Spleen (tissue), 11 donors: ENCODE measurements at regions not wholly inside any gene's neighbourhood (a gene's known extent, or its start where the extent isn't known, plus 50 kb on each side); places are given as distances from the start of the nearest gene placed in this dataset.
A peak's percentile ranks its signal among the peaks of the same experiment; 100 is the strongest.

Source experiments
- DNase-seq: peaks from one replicate; pipeline ENCODE4 v3.0.0-alpha.2; 2020
- H3K27ac ChIP-seq, 8 donors: fragments of 200-600 bp; sonication (generic) in 7 of 8; 1 replicate in 4 of 8; 2 replicates in 4 of 8; pipeline versions ENCODE4 v1.5.0 to v1.8.0; 2016 to 2021; ENCODE audit warnings: inconsistent platforms in 4 of 8, mild to moderate bottlenecking in 4 of 8, moderate library complexity in 1 of 8
- H3K27me3 ChIP-seq, 7 donors: fragments of 200-600 bp; sonication (generic) in 6 of 7; replicated peaks in 1 of 7; 1 replicate in 4 of 7; 2 replicates in 3 of 7; pipeline versions ENCODE4 v1.5.0 to v1.8.0; 2016 to 2021; ENCODE audit warnings: inconsistent platforms in 3 of 7, mild to moderate bottlenecking in 1 of 7
- H3K36me3 ChIP-seq, 6 donors: fragments of 200-600 bp; sonication (generic) in 5 of 6; 1 replicate in 4 of 6; 2 replicates in 2 of 6; pipeline versions ENCODE4 v1.5.0 to v1.8.0; 2016 to 2021; ENCODE audit warnings: inconsistent platforms in 2 of 6
- H3K4me1 ChIP-seq, 6 donors: fragments of 200-600 bp; sonication (generic) in 5 of 6; 1 replicate in 3 of 6; 2 replicates in 3 of 6; pipeline versions ENCODE4 v1.5.0 to v1.8.0; 2016 to 2021; ENCODE audit warnings: inconsistent platforms in 3 of 6
- H3K4me3 ChIP-seq, 8 donors: fragments of 200-600 bp; sonication (generic) in 7 of 8; 1 replicate in 4 of 8; 2 replicates in 4 of 8; pipeline versions ENCODE4 v1.5.0 to v1.8.0; 2016 to 2021; ENCODE audit warnings: inconsistent platforms in 4 of 8, mild to moderate bottlenecking in 4 of 8, moderate library complexity in 2 of 8
- H3K9me3 ChIP-seq, 8 donors: fragments of 200-600 bp; sonication (generic) in 7 of 8; 1 replicate in 4 of 8; 2 replicates in 4 of 8; pipeline versions ENCODE4 v1.5.0 to v1.8.0; 2016 to 2021; ENCODE audit warnings: inconsistent platforms in 4 of 8
- POLR2A ChIP-seq, 3 donors: fragments of 450-650 bp; IDR thresholded peaks; one replicate each; pipeline ENCODE4 v1.5.1; 2017; ENCODE audit warnings: antibody characterized with exemption in 3 of 3, mild to moderate bottlenecking in 1 of 3
- POLR2AphosphoS5 ChIP-seq, 3 donors: sonication (generic); formaldehyde crosslinking; IDR thresholded peaks; one replicate each; pipeline ENCODE4 v1.5.1; 2017; ENCODE audit warnings: antibody characterized with exemption in 3 of 3
- WGBS, 5 donors: extraction: QIAGEN DNeasy Blood & Tissue Kit in 3 of 5; methylation state at CpG; one replicate each; pipeline versions ENCODE4 v1.1.5 to v1.1.7; 2013 to 2018; 5-methylcytosine and 5-hydroxymethylcytosine counted together
- intact Hi-C: fragments of 100-400 bp; cut with DNase I; formaldehyde crosslinking; loops from one replicate; pipeline ENCODE4 v1.15.0; 2023; ENCODE audit warnings: low total_unique reads
- TF ChIP-seq, protein P1 (sequence below), 11 experiments: fragments of 200-600 bp in 7 of 11; fragments of 450-650 bp in 4 of 11; sonication (generic) in 4 of 11; IDR thresholded peaks in 8 of 11; conservative IDR thresholded peaks in 3 of 11; 1 replicate in 7 of 11; 2 replicates in 4 of 11; pipeline versions ENCODE4 v1.4.0 to v1.8.0; 2016 to 2021; ENCODE audit warnings: antibody characterized with exemption in 11 of 11, inconsistent platforms in 4 of 11, mild to moderate bottlenecking in 1 of 11
- donor health status: healthy with polysubstance abuse.
- donor health status: DM: no; HTN: no; CAD: no; lungs with moderate emphysema.
- donor health status: DM: no; HTN: no; CAD: no.
- donor health status: Bipolar disorder and iron deficiency.
- donor health status: healthy.
- donor health status: DM: no; HTN: no; CAD: no.
- donor health status: DM: yes; HTN: yes; CAD: no.

DNA sequence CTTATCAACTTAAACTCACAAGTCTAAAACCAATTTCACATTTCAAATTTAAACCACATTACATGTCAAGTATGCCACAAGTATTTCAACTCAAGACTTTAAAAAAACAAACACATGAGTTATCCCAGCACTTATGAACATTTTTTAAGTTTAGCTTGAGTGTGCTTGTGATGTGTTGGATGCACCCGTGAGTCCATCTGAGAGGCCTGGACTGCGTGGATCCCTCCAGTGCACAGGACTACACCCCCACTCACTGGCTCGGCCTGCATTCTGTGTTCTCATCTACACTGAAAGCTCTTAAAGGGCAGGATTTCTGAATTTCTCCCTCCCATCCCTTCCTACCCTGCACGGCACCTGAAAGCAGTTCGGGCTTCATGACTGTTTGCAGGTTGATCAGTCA is 128.8 kb upstream of the CD93 start:
- H3K36me3 ChIP-seq: no peaks in the 10 kb centered on the region
- peaks cover 0 to 18% (median 12%) of the 10 kb centered on the region in 8 donors for H3K9me3 ChIP-seq
- H3K27ac ChIP-seq: no peak overlapping the region
- 82 to 95% (median 93%) methylated on average over 5 of the region's 5 CpGs for WGBS, 5 donors
- DNase-seq: no peak
- intact Hi-C loops: no loop called here
- TF ChIP-seq POLR2AphosphoS5 (IDR thresholded peaks at IDR 0.05): no peak
- TF ChIP-seq, protein P1, sequence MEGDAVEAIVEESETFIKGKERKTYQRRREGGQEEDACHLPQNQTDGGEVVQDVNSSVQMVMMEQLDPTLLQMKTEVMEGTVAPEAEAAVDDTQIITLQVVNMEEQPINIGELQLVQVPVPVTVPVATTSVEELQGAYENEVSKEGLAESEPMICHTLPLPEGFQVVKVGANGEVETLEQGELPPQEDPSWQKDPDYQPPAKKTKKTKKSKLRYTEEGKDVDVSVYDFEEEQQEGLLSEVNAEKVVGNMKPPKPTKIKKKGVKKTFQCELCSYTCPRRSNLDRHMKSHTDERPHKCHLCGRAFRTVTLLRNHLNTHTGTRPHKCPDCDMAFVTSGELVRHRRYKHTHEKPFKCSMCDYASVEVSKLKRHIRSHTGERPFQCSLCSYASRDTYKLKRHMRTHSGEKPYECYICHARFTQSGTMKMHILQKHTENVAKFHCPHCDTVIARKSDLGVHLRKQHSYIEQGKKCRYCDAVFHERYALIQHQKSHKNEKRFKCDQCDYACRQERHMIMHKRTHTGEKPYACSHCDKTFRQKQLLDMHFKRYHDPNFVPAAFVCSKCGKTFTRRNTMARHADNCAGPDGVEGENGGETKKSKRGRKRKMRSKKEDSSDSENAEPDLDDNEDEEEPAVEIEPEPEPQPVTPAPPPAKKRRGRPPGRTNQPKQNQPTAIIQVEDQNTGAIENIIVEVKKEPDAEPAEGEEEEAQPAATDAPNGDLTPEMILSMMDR (IDR thresholded peaks at IDR 0.05 in 8 of 11, conservative IDR thresholded peaks at IDR 0.05 in 3 of 11): no peak
- no peak for TF ChIP-seq POLR2A (IDR thresholded peaks at IDR 0.05)
- H3K4me1 ChIP-seq: peaks cover 0 to 7% (median 0%) of the 10 kb centered on the region in 6 donors
- H3K27me3 ChIP-seq: no peaks in the 10 kb centered on the region
- H3K4me3 ChIP-seq: no peak overlapping the region

DNA sequence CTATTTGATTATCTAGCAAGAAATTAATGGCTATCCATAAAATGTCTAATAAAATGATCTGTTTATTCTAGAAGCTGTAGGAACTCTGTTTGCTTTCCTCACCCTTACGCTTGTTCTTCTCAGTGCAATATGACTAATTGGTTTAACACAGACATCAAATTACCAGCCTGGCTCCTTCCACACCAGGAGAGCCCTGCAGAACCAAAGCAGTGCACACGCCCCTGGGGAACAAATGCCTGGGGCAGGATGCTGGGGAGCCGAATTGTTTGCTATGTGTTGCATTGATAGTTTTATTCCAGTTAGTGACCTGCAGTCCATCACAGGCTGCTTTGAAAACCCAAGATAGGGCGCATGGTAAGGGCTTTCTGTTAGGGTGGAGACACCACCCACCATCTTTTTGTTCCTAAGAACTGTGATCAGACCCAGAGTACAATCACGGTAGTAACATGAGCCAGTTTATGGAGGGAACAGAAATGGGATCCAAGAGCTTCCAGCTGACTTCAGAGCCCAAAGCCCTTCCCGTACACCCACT is 126.4 kb upstream of the CD93 start:
- Histone ChIP-seq H3K36me3 (no peaks in the 10 kb centered on the region), H3K4me3 (no peak overlapping the region), H3K27me3 (no peaks in the 10 kb centered on the region), H3K4me1 (peaks cover 0 to 7% (median 0%) of the 10 kb centered on the region in 6 donors), H3K9me3 (peaks cover 0 to 1% (median 0%) of the 10 kb centered on the region in 8 donors), H3K27ac (no peak overlapping the region)
- intact Hi-C loops: no loop called here
- no peak for DNase-seq
- TF ChIP-seq POLR2A (IDR thresholded peaks at IDR 0.05): no peak
- TF ChIP-seq, protein P1 (IDR thresholded peaks at IDR 0.05 in 8 of 11, conservative IDR thresholded peaks at IDR 0.05 in 3 of 11): no peak
- no peak for TF ChIP-seq POLR2AphosphoS5 (IDR thresholded peaks at IDR 0.05)
- whole genome bisulfite sequencing, 5 donors: 77 to 94% (median 91%) methylated on average over 6 of the region's 6 CpGs

DNA sequence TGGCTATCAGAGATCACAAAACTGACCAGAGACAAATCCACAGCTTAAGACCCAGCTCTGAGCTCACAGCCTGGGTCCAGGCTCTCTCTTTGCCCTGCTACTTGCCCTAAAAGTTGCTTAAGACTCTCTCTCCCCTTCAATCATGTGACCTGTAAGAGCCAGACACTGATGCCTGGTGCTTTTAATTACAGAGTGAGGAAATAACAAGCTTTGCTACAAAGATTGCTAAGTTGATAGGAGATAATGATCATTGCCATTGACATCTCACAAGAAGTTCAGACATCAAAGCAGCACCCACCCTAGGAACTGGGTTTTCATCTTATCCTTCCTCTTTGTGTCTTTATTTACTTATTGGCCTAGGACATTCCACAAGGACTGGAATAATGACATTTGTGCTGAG is 125.9 kb upstream of the CD93 start:
- Histone ChIP-seq H3K27ac (peak overlapping the region in 3 of 8 donors; percentile 55 to 72 (median 62)), H3K36me3 (no peaks in the 10 kb centered on the region), H3K27me3 (no peaks in the 10 kb centered on the region), H3K4me3 (no peak overlapping the region), H3K9me3 (no peaks in the 10 kb centered on the region), H3K4me1 (peaks cover 0 to 7% (median 0%) of the 10 kb centered on the region in 6 donors)
- DNase-seq: no peak
- intact Hi-C loops: no loop called here
- TF ChIP-seq POLR2A (IDR thresholded peaks at IDR 0.05) (no peak), POLR2AphosphoS5 (IDR thresholded peaks at IDR 0.05) (no peak)
- TF ChIP-seq, protein P1 (IDR thresholded peaks at IDR 0.05 in 8 of 11, conservative IDR thresholded peaks at IDR 0.05 in 3 of 11): no peak

DNA sequence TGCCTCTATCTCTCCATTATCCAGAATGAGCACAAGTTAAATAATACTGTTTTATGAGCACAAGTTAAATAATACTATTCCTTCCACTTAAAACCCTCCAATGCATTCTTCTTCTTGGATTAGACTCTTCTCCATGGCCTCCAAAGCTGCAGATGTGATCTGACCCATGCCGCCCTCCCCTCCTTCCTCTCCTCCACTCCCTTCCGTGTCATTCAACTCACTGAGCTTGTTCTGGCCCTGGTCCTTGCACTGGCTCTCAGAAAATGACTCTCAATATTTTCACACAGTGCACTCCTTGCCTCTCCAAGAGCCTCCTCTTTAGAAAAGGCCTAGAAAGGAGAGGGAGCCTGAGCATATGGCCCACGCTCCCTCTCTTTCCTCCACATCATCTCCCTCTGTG is 125.0 kb upstream of the CD93 start:
- H3K27ac ChIP-seq: peak overlapping the region in 6 of 8 donors; percentile 20 to 72 (median 54)
- H3K27me3 ChIP-seq: no peaks in the 10 kb centered on the region
- intact Hi-C loops: no loop called here
- no peaks in the 10 kb centered on the region for H3K9me3 ChIP-seq
- DNase-seq: no peak
- H3K4me1 ChIP-seq: peaks cover 0 to 7% (median 0%) of the 10 kb centered on the region in 6 donors
- H3K36me3 ChIP-seq: no peaks in the 10 kb centered on the region
- no peak overlapping the region for H3K4me3 ChIP-seq
- WGBS, 5 donors: 57 to 87% (median 75%) methylated on average over 3 of the region's 3 CpGs
- TF ChIP-seq POLR2AphosphoS5 (IDR thresholded peaks at IDR 0.05): peak in 1 of 3 donors; percentile 65
- TF ChIP-seq, protein P1 (IDR thresholded peaks at IDR 0.05 in 8 of 11, conservative IDR thresholded peaks at IDR 0.05 in 3 of 11): no peak
- no peak for TF ChIP-seq POLR2A (IDR thresholded peaks at IDR 0.05)
